ENCODE measurements at regions not wholly inside any gene's neighbourhood (a gene's known extent, or its start where the extent isn't known, plus 50 kb on each side); places are given as distances from the start of the nearest gene placed in this dataset.

DNA sequence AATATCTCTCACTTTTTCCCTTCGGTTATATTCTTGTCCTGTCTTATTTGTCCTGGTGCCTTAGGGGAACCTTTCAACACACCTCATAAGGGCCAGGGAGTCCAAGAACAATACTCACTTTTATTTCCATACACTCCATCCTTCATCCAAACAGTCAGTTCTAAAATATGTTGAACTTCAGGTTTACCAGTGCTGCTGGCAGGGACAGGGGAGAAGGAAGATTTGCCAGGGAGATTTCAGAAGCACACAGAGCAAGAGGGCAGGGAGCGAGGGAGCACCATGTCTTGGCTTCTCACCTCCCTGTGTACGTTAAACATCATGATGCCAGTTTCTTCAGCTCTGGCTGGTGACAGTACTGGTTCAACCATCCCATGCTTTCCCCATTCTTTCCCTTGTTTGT lies 631.1 kb upstream of the FAT1 start:
- Histone ChIP-seq H3K27ac (ENCODE audit: low read length) (no peak overlapping the region), H3K36me3 (ENCODE audit: control insufficient read depth, insufficient read depth, low read length) (no peaks in the 10 kb centered on the region), H3K9me3 (ENCODE audit: control insufficient read depth, insufficient read depth, low read length) (no peaks in the 10 kb centered on the region), H3K4me1 (ENCODE audit: control insufficient read depth, insufficient read depth, low read length) (no peaks in the 10 kb centered on the region), H3K27me3 (ENCODE audit: control insufficient read depth, insufficient read depth, low read length) (no peaks in the 10 kb centered on the region), H3K4me3 (ENCODE audit: low read length) (no peak overlapping the region)
- WGBS (ENCODE audit: insufficient coverage, insufficient read length) = no CpG with 5 or more reads among the region's 3 CpGs
- DNase-seq (ENCODE audit: low read depth, low spot score) = no peak

DNA sequence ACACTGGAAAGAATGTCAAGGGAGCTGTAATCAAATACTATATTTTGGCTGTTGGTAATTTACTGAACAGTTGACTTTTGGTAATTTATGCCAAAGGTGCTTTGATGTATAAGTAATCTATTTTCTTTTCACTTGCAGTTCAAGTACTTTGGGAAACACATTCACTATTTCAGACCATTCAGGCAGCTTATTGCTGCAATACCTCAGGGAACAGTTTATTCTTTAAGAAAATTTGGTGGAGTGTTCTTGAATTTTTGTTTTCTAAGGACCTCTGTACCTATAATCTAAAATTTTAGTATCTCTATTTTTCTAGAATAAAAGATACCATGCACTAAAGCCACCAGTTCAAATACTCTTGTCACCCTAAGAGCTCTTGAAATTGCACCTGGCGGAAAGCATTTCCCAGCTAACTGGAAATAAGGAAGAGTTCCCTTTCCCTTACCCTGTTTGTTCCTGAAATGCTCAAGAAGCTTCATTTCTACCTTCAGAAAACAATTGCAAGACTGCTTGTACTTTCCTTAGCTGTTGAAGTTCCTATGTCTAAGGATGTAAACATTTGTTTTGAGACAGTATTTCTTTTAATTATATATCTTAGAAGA lies 633.5 kb upstream of the FAT1 start:
- no peaks in the 10 kb centered on the region for H3K27me3 ChIP-seq (ENCODE audit: control insufficient read depth, insufficient read depth, low read length)
- no peaks in the 10 kb centered on the region for H3K36me3 ChIP-seq (ENCODE audit: control insufficient read depth, insufficient read depth, low read length)
- no CpG with 5 or more reads among the region's 1 CpG for WGBS (ENCODE audit: insufficient coverage, insufficient read length)
- no peak overlapping the region for H3K27ac ChIP-seq (ENCODE audit: low read length)
- no peaks in the 10 kb centered on the region for H3K9me3 ChIP-seq (ENCODE audit: control insufficient read depth, insufficient read depth, low read length)
- H3K4me1 ChIP-seq (ENCODE audit: control insufficient read depth, insufficient read depth, low read length) = no peaks in the 10 kb centered on the region
- no peak for DNase-seq (ENCODE audit: low read depth, low spot score)
- H3K4me3 ChIP-seq (ENCODE audit: low read length) = no peak overlapping the region

DNA sequence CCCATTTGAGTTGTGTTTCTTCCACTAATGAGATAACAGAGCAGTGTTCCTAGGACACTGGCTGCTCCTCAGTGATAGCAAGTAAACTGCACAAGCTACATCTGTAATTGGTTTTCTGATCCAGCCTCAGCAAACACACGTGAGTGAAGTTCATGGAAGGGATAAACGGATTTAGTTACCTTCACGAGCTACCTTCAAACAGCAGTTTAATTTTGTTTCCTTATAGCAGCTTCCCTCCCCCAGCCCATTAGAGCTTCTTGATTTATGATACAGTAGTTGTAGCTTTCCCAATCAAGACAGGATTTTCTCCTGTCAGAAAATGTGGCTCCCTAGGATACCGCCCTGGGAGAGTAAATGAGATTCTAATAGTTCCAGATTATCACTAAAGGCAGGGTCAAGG lies 634.2 kb upstream of the FAT1 start:
- no peak for DNase-seq (ENCODE audit: low read depth, low spot score)
- Histone ChIP-seq H3K9me3 (ENCODE audit: control insufficient read depth, insufficient read depth, low read length) (no peaks in the 10 kb centered on the region), H3K36me3 (ENCODE audit: control insufficient read depth, insufficient read depth, low read length) (no peaks in the 10 kb centered on the region), H3K27ac (ENCODE audit: low read length) (no peak overlapping the region), H3K27me3 (ENCODE audit: control insufficient read depth, insufficient read depth, low read length) (no peaks in the 10 kb centered on the region), H3K4me3 (ENCODE audit: low read length) (no peak overlapping the region), H3K4me1 (ENCODE audit: control insufficient read depth, insufficient read depth, low read length) (no peaks in the 10 kb centered on the region)
- WGBS (ENCODE audit: insufficient coverage, insufficient read length) = no CpG with 5 or more reads among the region's 4 CpGs

DNA sequence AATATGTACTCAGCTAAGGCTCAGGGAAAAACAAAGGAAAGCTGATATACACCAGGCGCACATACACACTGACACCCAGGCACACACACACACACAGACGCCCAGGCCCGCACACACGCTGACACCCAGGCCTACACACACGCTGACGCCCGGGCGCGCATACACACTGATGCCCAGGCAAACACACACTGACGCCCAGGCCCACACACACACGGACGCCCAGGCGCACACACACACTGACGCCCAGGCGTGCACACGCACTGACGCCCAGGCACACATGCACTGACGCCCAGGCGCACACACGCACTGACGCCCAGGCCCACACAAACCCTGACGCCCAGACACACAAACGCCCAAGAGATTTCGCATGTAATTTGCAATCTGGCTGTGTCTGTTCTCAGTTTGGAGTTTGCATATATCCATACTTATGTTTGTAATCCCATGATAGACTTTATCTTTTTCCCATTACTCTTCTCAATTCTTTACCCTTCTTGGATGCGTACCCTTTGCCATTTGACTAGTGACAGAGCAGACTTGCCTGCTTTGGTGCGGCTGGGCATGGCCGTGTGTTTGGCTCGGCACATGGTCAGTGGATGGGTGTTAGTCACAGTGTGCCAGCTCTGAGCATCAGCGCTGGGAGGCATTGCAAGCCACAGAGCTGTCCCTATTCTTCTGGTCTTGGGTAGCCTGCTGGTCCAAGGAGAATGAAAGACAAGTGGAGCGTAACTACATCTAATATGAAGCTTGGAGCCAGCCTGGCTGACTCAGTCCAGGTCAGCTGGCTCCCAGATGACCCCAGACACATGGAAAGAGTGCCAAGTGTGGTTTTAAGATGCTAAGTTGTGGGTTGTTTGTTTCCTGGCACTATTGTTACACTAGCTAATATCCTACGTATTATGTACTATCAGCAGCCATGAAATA lies 632.4 kb upstream of the ZFP42 start:
- Histone ChIP-seq H3K9me3 (ENCODE audit: control insufficient read depth, insufficient read depth, low read length) (no peaks in the 10 kb centered on the region), H3K36me3 (ENCODE audit: control insufficient read depth, insufficient read depth, low read length) (no peaks in the 10 kb centered on the region), H3K27me3 (ENCODE audit: control insufficient read depth, insufficient read depth, low read length) (no peaks in the 10 kb centered on the region), H3K27ac (ENCODE audit: low read length) (no peak overlapping the region), H3K4me3 (ENCODE audit: low read length) (no peak overlapping the region), H3K4me1 (ENCODE audit: control insufficient read depth, insufficient read depth, low read length) (no peaks in the 10 kb centered on the region)
- no CpG with 5 or more reads among the region's 31 CpGs for WGBS (ENCODE audit: insufficient coverage, insufficient read length)
- DNase-seq (ENCODE audit: low read depth, low spot score) = no peak

DNA sequence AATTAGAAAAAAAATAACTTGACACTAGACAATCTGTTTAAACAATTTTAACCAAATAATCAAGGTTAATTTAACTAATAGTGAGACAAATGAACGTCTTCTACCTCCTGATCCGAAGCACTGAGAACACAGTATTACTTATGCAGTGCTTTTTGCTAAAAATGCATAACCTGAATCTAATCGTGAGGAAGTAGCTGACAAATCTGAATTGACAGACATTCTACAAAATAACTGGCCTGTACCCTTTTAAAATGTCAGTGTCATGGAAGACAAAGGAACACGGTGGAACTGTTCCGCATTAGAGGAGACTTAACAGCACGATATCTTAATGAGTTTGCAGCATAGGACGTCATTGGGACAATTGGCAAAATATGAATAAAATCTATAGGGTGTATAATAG lies 631.2 kb upstream of the ZFP42 start:
- Histone ChIP-seq H3K27me3 (ENCODE audit: control insufficient read depth, insufficient read depth, low read length) (no peaks in the 10 kb centered on the region), H3K27ac (ENCODE audit: low read length) (no peak overlapping the region), H3K9me3 (ENCODE audit: control insufficient read depth, insufficient read depth, low read length) (no peaks in the 10 kb centered on the region), H3K36me3 (ENCODE audit: control insufficient read depth, insufficient read depth, low read length) (no peaks in the 10 kb centered on the region), H3K4me3 (ENCODE audit: low read length) (no peak overlapping the region), H3K4me1 (ENCODE audit: control insufficient read depth, insufficient read depth, low read length) (no peaks in the 10 kb centered on the region)
- no CpG with 5 or more reads among the region's 7 CpGs for WGBS (ENCODE audit: insufficient coverage, insufficient read length)
- no peak for DNase-seq (ENCODE audit: low read depth, low spot score)

DNA sequence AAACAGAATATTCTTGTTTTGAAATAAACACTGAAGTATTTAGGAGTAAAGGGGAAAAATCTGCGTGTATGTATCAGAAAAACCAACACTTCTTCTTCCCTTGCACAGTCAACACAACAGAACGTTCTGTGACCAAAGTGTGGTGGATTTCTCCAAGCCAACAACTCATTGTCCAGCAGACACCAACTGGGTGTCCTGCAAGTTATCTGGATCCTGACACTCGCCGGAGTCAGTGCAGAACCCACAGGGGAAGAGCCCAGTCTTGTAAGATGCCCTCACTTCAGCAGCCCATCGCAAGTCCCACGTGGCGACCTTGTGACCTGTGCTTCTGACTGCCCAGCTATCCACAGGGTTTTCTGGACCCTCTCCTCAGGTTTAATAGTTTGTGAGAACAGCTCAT lies 630.7 kb upstream of the ZFP42 start:
- WGBS (ENCODE audit: insufficient coverage, insufficient read length) = no CpG with 5 or more reads among the region's 7 CpGs
- no peaks in the 10 kb centered on the region for H3K36me3 ChIP-seq (ENCODE audit: control insufficient read depth, insufficient read depth, low read length)
- DNase-seq (ENCODE audit: low read depth, low spot score) = no peak
- no peaks in the 10 kb centered on the region for H3K9me3 ChIP-seq (ENCODE audit: control insufficient read depth, insufficient read depth, low read length)
- H3K27ac ChIP-seq (ENCODE audit: low read length) = no peak overlapping the region
- H3K4me3 ChIP-seq (ENCODE audit: low read length) = no peak overlapping the region
- no peaks in the 10 kb centered on the region for H3K27me3 ChIP-seq (ENCODE audit: control insufficient read depth, insufficient read depth, low read length)
- H3K4me1 ChIP-seq (ENCODE audit: control insufficient read depth, insufficient read depth, low read length) = no peaks in the 10 kb centered on the region

DNA sequence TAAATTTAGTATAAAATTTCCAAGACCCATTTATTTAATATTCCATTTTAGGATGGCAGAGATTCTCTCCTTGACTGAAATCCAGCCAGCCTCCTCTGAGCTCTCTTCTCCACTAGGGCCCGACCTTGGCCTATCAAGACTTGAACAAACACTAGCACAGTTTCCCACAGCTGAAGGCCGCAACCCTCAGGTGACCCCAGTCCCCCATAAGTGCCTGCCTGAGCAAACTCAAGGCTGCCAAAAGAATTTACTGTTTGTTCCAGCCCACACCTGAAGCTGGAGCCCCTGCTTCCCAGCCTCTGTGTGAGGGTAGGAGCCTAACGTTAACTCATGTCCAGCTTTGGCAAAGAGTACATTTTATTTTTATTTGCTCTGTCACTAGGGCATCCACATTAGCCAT lies 629.0 kb upstream of the ZFP42 start:
- Histone ChIP-seq H3K4me3 (ENCODE audit: low read length) (no peak overlapping the region), H3K27ac (ENCODE audit: low read length) (no peak overlapping the region), H3K36me3 (ENCODE audit: control insufficient read depth, insufficient read depth, low read length) (no peaks in the 10 kb centered on the region), H3K9me3 (ENCODE audit: control insufficient read depth, insufficient read depth, low read length) (no peaks in the 10 kb centered on the region), H3K27me3 (ENCODE audit: control insufficient read depth, insufficient read depth, low read length) (no peaks in the 10 kb centered on the region), H3K4me1 (ENCODE audit: control insufficient read depth, insufficient read depth, low read length) (no peaks in the 10 kb centered on the region)
- WGBS (ENCODE audit: insufficient coverage, insufficient read length) = no CpG with 5 or more reads among the region's 3 CpGs
- DNase-seq (ENCODE audit: low read depth, low spot score) = no peak

DNA sequence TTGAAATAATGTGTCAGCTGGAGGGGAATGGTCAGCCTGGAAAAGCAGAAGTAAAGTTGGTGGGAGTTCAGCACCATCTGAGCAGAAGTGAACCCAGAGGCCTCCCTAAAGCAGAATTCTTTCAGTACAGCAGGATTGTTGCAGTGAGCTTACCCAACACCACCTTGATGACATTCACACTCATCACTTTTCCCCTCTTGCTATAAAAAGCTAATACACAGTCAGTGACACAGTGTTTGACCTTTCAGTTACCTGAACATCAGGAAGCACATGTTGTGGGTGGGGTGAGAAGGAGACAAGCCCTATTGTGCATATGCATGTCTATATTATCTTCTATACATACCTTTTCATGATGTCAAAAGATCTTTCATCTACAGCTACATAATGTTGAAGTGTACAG lies 624.7 kb upstream of the ZFP42 start:
- DNase-seq (ENCODE audit: low read depth, low spot score) = no peak
- Histone ChIP-seq H3K27me3 (ENCODE audit: control insufficient read depth, insufficient read depth, low read length) (no peaks in the 10 kb centered on the region), H3K27ac (ENCODE audit: low read length) (no peak overlapping the region), H3K36me3 (ENCODE audit: control insufficient read depth, insufficient read depth, low read length) (no peaks in the 10 kb centered on the region), H3K4me3 (ENCODE audit: low read length) (no peak overlapping the region), H3K9me3 (ENCODE audit: control insufficient read depth, insufficient read depth, low read length) (no peaks in the 10 kb centered on the region), H3K4me1 (ENCODE audit: control insufficient read depth, insufficient read depth, low read length) (no peaks in the 10 kb centered on the region)

DNA sequence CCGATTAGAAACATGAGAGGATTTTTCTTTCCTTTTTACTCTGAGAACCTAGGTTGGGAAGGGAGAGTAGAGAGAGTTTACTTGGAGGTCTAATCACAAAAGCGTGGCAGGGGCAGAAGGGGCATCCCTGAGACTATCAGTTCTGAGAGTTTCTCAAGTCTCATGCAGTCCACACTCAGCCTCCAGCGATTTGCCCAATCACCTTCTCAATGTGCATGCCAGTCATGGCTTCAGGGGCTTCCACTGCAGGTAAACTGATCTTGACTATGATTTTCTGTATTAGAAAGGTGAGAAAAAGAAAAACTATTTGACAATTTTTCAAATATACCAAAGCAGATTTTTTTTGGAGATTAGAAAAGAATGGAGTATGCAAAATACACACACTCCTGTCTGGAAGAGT lies 617.1 kb upstream of the ZFP42 start:
- WGBS (ENCODE audit: insufficient coverage, insufficient read length) = no CpG with 5 or more reads among the region's 3 CpGs
- Histone ChIP-seq H3K4me1 (ENCODE audit: control insufficient read depth, insufficient read depth, low read length) (no peaks in the 10 kb centered on the region), H3K9me3 (ENCODE audit: control insufficient read depth, insufficient read depth, low read length) (no peaks in the 10 kb centered on the region), H3K27me3 (ENCODE audit: control insufficient read depth, insufficient read depth, low read length) (no peaks in the 10 kb centered on the region), H3K4me3 (ENCODE audit: low read length) (no peak overlapping the region), H3K27ac (ENCODE audit: low read length) (no peak overlapping the region), H3K36me3 (ENCODE audit: control insufficient read depth, insufficient read depth, low read length) (no peaks in the 10 kb centered on the region)
- DNase-seq (ENCODE audit: low read depth, low spot score) = no peak

DNA sequence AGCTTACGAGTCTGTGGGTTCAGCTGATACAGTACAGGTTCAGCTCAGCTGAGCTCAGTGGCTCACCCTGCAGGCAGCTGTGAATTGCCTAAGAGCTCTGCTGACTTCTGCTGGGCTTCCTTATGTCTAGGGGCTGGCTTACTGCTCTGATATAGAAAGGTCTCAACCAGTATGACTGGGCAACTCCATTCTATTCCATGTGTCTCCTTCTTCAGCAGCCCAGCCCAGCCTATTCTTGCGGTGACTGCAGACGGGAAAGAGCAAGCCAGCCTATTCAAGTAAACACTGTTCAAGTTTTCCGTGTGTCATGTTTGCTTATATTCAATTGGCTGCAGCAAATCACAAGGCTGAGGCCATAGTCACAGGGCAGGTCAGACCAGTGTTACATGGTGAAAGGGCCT lies 615.4 kb upstream of the ZFP42 start:
- no peaks in the 10 kb centered on the region for H3K9me3 ChIP-seq (ENCODE audit: control insufficient read depth, insufficient read depth, low read length)
- no CpG with 5 or more reads among the region's 4 CpGs for WGBS (ENCODE audit: insufficient coverage, insufficient read length)
- H3K36me3 ChIP-seq (ENCODE audit: control insufficient read depth, insufficient read depth, low read length) = no peaks in the 10 kb centered on the region
- H3K27ac ChIP-seq (ENCODE audit: low read length) = no peak overlapping the region
- no peaks in the 10 kb centered on the region for H3K27me3 ChIP-seq (ENCODE audit: control insufficient read depth, insufficient read depth, low read length)
- no peaks in the 10 kb centered on the region for H3K4me1 ChIP-seq (ENCODE audit: control insufficient read depth, insufficient read depth, low read length)
- DNase-seq (ENCODE audit: low read depth, low spot score) = peak; percentile 45
- no peak overlapping the region for H3K4me3 ChIP-seq (ENCODE audit: low read length)

DNA sequence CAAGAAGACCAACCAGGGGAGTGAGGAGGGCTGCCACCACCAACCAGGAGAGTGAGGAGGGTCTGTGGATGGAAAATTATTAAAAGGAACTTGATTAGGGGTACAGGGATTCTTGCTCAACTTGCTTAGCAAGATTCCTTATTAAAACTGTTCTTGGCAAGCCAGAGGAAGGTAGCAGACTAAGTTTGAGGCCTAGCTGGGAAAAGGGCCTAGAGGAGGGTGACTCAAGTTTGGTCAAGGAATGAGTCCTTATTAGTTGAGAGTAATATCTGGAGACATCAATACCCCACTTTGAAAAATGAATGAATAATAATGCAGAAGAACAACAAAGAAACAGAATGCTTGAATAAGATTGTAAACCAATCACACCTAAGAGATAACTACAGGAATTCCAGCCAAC lies 612.4 kb upstream of the ZFP42 start:
- Histone ChIP-seq H3K4me1 (ENCODE audit: control insufficient read depth, insufficient read depth, low read length) (no peaks in the 10 kb centered on the region), H3K27ac (ENCODE audit: low read length) (no peak overlapping the region), H3K27me3 (ENCODE audit: control insufficient read depth, insufficient read depth, low read length) (no peaks in the 10 kb centered on the region), H3K9me3 (ENCODE audit: control insufficient read depth, insufficient read depth, low read length) (no peaks in the 10 kb centered on the region), H3K36me3 (ENCODE audit: control insufficient read depth, insufficient read depth, low read length) (no peaks in the 10 kb centered on the region), H3K4me3 (ENCODE audit: low read length) (no peak overlapping the region)
- DNase-seq (ENCODE audit: low read depth, low spot score) = no peak

Data from iPS DF 6.9 (cell line).